ENCODE measurements at regions not wholly inside any gene's neighbourhood (a gene's known extent, or its start where the extent isn't known, plus 50 kb on each side); places are given as distances from the start of the nearest gene placed in this dataset.

GRCh38 chr6:4018171-4018923 lies 60.6 kb downstream of the FAM217A start:
- Mint-ChIP-seq H3K4me1 (ENCODE audit: low read depth) (peaks cover 66% of the 10 kb centered on the region), H3K4me3 (peak overlapping the region; percentile 90), H3K9me3 (no peaks in the 10 kb centered on the region), H3K36me3 (ENCODE audit: insufficient read depth) (peaks cover 10% of the 10 kb centered on the region), H3K27me3 (ENCODE audit: low read depth) (no peaks in the 10 kb centered on the region)
- ATAC-seq (peak; percentile 69 to 73), DNase-seq (peak; percentile 95)

Data from activated T-cell treated with anti-CD3 and anti-CD28 coated beads, Interleukin-2, amount 50 U/mL, for 4 hours (primary cell).